PFSK-1 (cell line): ENCODE measurements at regions not wholly inside any gene's neighbourhood (a gene's known extent, or its start where the extent isn't known, plus 50 kb on each side); places are given as distances from the start of the nearest gene placed in this dataset.

Experiments
- POLR2AphosphoS5 ChIP-seq: IDR thresholded peaks from 2 replicates; pipeline ENCODE4 v1.6.1; 2012; ENCODE audit warnings: low read depth, mild to moderate bottlenecking, control low read depth, low read length, moderate library complexity
- SIN3A ChIP-seq: IDR thresholded peaks from 2 replicates; pipeline ENCODE4 v1.6.1; 2012; ENCODE audit warnings: mild to moderate bottlenecking, low read length, moderate library complexity, borderline replicate concordance; ENCODE audit not compliant: insufficient read depth
- TAF1 ChIP-seq: IDR thresholded peaks from 2 replicates; pipeline ENCODE4 v1.6.1; 2012; ENCODE audit warnings: low read length, control low read depth, borderline replicate concordance; ENCODE audit not compliant: insufficient read depth

DNA sequence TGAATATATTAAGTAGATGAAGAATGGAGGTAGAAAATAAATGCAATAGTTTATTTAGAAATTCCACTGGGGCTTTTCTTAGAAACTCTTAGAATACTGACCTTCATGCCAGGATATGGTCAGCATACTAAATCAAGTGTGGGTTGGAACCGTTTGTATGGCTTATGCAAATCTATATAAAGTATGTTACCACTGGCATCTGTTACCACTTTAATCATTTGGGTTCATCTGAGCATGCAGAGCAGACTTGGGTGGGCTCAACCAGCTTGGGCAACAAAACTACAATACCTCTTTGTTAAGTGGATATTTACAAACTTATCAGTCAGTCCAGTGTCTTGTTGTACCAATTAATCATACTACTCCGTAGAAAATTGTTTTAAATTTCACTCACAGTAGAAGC, 125.8 kb downstream of the CRPPA start:
- TF ChIP-seq POLR2AphosphoS5 (no peak), SIN3A (no peak), TAF1 (no peak)
